Medulla oblongata (tissue), 1 donor: ENCODE measurements at regions not wholly inside any gene's neighbourhood (a gene's known extent, or its start where the extent isn't known, plus 50 kb on each side); places are given as distances from the start of the nearest gene placed in this dataset.
"Not testable (repeated sequence)": the region's sequence is repeated elsewhere in the genome, so short reads cannot be mapped to it uniquely, and the experiment has no call there.

Experiments used
- DNase-seq: peaks from one replicate; pipeline ENCODE4 v3.0.0-alpha.2; 2015; ENCODE audit errors: extremely low spot score

DNA sequence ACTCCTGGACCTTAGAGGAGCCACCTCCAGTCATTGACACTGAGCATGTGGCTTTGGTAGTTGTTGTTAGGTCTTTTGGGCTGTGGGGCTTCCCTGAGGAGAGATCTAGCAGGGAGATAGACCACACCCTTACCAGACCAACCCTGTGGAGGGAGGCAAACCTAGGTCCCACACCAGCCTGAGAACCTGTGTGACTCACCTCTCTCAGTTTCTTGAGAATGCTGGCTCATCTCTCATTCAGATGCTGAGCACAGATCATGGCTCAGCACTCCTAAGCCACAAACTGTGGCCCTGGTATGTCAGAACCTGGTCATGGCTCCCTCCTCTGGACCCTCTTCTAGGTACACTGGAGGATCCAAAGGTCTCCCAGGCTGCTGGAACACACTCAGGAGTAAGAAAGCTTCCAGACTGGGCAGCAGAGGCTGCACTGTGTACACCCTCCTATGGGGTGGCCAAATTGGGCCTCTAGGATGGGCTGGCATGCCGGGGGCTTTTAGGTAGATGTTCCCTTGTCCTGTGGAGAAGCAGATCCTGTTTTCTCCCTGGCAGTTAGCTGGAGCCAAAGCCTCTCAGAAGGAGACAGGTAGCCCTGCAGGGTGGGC is 1294.5 kb downstream of the KHDRBS2 start:
- no peak for DNase-seq

DNA sequence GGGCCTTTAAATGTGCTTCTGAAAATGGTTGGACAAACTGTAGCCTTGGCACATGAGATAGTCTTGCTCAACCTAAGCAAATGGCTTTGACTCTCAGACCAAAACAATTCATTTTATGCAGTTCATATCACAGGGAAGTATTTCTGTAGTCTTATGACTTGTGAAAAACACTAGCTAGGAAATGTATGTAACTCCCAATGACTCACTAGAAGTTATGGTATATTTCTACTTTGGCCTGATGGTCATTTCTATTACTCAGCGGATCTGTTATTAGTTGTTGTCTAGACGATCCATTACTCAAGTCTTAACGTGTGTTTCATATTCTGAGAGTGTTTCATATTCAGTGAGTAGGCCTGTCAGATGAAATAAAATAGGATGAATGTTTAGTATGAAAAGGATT is 1333.5 kb downstream of the KHDRBS2 start:
- DNase-seq: no peak

DNA sequence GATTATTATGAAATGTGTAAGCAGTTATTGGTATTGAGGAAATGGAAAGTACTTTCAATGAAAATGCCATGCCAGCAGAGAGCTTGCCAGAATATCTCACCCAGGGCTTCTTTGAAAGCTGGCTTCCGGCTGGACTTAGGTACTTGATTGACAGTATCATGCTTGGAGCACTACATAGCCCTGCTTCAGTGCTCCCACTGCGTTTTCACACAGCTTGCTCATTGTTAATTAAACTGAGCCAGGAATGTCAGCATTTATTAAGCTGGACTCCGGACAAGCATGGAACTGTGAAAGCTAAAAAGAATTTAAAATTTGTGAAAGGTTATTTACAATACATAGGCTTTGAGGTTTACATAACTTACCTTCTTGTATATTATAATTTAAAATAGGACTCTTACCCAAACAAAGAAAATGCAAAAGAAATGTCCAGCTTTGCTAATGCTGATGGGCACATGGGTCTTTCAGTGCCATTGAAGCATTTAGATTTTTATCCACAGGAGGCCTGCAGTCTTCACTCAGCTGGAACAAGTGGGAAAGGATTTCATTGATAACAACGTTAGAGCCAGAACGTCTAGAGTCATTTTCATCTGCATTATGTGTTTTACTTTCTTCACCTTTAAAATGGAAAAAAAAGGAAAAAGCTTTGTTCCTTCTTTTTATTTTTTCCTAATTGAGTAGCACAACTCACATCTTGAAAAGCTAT is 1335.7 kb downstream of the KHDRBS2 start:
- not testable (repeated sequence) for DNase-seq

DNA sequence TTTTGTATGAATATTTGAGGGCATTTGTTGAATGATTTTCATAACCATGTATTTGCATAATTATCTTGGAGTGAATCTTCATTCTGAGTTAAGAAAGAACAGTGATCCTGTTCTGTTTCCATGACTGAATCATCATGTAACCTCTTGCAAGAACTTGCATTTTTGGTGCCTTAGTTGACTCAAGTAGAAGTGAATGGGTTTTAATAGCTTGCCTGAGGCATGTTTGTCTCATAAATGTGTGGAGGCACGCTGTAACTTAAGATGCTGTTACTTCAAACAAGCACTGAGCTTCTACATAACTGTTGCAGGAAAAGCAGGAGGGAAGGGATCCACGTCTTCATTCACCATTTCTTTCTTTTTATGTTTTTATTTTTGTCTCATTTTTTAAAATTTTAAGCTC is 1338.6 kb downstream of the KHDRBS2 start:
- DNase-seq: not testable (repeated sequence)

DNA sequence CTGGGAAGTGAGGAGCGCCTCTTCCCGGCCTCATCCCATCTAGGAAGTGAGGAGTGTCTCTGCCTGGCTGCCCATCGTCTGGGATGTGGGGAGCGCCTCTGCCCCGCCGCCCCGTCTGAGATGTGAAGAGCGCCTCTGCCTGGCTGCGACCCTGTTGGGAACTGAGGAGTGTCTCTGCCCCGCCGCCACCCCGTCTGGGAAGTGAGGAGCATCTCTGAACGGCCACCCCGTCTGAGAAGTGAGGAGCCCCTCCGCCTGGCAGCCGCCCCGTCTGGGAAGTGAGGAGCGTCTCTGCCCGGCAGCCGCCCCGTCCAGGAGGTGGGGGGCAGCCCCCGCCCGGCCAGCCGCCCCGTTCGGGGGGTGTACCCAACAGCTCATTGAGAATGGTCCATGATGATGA is 1341.2 kb downstream of the KHDRBS2 start:
- DNase-seq: not testable (repeated sequence)

DNA sequence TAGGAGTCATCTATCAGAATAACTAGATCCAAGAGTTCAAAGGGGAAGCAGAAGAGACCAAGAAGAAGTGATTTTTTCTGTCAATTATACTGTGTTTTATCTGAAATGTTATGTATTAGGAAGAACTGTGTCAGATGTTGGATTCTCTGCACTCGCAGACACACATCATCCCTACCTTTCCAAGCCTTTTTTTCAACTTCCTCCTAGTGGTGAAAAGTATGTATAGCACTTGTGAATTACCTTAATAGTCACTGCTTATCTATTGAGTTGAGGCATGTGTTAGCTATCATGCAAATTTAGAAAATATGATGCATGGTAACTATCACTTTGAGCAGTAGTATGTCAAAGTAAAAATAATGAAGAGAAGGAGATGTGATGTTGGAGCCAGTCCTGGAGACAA is 1350.1 kb downstream of the KHDRBS2 start:
- not testable (repeated sequence) for DNase-seq

DNA sequence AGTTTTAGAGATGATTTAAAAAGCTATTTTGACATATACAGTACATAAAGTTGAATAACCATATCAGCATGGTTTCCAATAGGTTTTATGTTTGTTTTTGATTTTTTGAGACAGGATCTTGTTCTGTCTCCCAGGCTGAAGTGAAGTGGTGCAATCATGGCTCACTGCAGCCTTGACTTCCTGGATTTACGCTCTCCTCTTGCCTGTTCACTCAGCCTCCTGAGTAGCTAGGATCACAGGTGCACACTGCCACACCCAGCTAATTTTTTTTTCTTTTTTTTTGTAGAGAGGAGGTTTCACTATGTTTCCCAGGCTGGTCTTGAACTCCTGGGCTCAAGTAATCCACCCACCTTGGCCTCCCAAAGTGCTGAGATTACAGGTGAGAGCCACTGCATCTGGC is 1366.4 kb downstream of the KHDRBS2 start:
- not testable (repeated sequence) for DNase-seq

DNA sequence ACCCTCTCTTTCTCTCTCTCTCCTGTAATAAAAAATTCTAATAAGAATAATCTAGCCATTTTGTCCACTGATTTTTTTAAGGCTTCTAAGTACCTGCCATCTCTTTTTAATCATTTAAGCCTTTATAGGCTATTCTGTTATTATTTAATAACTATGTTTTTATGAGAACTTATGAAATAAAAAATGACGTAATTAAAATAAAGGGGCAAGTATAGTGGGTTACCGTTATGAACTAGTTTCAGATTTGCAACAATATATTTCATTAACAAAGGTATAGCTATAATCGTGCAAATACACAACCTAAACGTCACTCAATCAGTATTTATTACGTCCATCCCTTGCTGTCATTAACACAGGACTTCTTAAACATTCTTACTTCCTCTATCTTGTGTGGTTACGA is 1382.2 kb downstream of the KHDRBS2 start:
- not testable (repeated sequence) for DNase-seq

DNA sequence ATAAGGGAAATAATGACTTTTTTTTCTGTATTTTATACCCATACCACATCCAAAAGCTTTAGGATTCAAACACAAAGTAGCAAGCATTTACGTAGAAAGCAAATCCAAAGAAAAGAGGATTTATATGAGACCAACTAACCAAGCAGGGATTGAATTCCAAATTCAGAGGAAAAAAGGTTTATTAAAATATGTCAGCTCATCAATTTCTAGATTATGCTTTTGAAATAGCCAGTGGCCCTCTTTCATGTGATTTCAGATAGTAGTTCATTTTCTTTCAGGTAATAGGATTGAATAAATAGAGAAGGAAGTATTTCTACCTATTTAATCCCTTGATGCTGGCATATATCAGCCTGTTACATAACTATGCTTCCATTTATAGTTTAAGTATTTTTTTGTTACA is 1392.7 kb downstream of the KHDRBS2 start:
- DNase-seq: not testable (repeated sequence)

DNA sequence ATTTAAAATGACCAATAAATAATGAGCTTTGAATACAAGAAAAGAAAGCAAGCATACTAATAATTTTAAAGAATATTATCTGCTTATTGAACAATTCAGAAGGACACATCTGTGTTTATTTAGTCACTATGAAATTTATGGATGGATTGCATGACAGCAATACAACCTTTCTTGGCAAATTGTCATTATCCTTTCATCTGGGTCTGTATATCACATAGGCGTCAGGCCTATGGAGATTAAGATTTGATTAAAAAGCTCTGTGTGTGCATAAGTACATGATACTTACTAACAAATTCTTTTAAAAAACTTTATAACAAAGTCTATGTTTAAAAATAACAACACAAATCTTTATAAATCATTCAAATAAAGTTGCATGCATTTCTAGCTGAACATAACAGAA is 1394.4 kb downstream of the KHDRBS2 start:
- DNase-seq: no peak

DNA sequence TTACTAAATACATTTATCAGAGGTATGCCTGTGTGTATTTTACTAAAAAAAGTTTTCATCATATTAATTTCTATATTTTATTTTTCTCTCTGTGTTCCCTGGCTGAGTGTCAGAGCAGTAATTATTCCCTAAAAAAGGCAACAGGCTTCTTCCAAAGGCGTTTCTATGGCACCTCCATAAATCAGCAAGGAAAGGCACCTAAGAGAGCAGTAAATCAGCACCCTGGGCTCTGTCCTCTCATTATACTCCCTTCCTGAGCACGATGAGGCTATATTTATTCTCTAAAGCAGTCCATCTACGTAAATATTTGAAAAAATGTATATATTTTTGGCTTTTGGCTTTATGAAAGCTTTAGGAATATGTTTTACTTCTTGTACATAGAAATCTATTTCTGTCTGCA is 1408.6 kb downstream of the KHDRBS2 start:
- DNase-seq: not testable (repeated sequence)

DNA sequence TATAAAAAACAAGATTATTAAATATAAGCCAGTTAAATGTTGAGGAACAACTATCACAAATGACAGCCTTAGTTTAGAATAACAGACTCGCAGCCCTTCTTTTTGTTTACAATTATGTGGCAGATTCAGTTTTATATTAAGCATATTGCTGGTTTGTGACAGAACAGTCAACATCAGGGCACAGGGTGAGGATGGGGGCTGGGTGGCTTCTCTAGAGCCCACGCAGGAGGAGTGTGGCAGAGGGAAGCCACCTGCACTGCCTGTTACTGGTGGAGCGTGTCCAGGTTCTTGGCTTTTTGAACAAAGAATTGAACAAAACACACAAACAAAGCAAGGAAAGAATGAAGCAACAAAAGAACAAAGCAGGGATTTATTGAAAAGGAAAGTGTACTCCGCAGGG is 1415.2 kb downstream of the KHDRBS2 start:
- DNase-seq: not testable (repeated sequence)

DNA sequence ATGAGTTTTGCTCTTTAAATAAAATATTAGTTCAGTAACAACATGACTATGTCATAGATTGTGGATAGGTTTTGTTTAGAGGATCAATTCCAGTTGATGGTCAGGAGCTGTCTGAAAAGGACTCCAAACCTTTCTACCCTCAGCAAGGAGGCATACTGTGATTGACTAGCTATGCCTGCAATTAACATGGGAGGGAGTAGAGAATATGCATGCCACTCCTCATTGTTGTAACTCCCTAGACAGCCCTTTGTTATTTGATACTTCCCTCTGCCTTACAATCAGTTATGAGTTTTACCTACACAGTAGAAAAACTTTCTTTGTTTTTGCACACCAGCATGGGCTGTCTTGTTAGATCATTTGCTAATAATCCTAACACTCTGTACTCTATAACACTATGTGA is 1418.5 kb downstream of the KHDRBS2 start:
- DNase-seq: no peak

DNA sequence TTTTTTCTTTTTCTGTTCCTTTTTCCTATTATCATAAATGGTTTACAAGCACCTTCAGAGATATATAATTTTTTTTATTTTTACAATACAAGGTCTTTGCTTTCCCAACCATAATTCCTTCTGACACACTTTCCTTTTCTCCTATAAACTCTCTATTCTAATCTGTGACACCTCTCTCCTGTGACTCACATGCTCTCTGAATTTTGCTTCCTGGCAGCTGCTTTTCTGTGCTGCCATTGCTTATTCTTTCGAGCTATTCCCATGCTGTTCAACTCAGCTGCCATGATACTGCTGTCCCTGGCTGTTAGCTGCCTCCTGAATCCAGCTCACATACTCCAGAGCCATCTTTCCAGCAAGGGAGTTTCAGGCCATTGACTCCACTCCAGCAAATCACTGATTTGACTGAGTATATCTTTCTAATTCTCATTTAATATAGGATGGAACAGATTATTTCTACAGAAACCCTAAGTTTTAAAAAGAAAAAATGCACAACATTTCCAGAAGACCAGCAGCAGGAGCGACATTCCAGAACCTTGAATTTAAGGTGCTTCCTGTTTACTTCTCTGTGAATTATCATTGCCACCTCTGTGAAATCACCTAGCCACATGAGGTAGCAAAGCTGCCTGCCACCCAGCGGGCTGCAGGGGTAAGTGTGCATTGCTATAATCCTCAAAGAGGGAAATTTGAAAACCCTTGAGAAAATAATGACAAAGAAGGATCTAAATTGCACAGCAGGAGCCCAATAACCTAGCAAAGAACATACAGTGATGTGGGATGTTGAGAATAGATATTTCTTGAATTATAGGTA is 1442.6 kb downstream of the KHDRBS2 start:
- not testable (repeated sequence) for DNase-seq

DNA sequence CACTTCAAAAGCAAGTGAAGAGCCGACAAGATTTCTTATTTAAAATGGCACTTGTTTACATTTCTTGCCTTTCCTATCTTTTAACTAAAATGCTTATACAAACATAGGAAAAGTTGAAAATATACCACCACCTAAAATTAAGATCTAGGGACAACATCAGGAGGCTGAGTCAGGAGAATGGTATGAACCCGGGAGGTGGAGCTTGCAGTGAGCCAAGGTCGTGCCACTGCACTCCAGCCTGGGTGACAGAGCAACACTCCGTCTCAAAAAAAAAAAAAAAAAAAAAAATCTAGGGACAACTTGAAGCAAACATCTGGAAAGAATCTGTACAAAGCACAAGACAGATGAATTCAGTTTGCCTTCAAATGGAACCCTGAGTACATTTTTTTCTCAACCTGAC is 1455.3 kb downstream of the KHDRBS2 start:
- not testable (repeated sequence) for DNase-seq

DNA sequence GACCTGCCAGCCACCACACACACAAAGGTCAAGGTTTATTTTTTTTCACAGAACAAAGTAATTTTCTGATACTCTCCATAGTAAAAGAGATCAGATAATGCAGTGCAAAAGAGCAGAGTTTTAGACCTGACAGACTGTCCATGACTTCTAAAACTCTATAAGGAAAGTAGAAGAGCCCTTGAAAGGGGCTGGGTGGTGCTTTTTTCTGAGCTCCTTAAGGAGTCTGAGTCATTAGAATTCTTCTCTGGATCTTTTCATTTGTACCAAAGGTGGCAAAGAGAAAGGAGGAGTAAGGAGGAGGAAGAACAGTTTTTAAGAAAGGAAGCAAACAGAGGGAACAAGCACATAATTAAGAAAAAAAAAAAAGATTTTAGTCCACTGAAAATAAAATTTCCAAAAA is 1463.4 kb downstream of the KHDRBS2 start:
- DNase-seq: not testable (repeated sequence)

DNA sequence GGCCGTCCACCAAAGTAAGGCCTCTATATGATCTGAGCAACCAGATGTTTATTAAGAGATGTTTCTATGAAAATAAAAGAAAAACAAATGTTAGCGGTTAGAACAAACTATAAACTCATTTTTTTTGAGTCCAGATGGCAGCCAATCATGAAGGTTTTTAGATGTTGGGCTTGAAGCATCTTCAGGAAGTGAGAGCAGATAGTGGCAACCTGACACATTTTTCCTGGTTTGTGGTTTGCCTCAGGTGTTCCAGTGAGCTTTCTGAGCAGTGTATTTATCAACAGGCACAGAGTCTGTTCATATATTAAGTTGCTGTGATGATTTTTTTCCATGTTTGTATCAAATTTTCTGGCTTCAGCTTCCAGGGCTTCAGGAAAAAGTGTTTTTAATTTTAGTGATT is 1468.0 kb downstream of the KHDRBS2 start:
- DNase-seq: not testable (repeated sequence)

DNA sequence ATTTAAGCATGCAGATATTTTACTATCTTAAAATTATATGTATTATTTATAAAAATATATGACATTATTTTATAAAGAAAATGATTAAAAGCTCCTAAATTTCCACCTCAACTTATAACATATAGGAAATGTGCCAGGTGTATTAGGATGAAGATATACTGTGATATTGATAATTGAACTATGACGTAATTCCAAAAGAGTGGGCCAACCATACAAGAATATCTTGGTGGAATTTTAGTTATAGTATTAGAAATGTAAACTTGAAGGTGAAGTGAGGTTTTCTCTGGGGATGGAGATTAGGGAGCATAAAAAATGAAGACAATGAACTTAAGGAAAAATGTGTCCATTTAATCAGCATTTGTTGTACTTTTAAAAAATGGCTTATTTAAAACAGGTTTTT is 1471.2 kb downstream of the KHDRBS2 start:
- not testable (repeated sequence) for DNase-seq

DNA sequence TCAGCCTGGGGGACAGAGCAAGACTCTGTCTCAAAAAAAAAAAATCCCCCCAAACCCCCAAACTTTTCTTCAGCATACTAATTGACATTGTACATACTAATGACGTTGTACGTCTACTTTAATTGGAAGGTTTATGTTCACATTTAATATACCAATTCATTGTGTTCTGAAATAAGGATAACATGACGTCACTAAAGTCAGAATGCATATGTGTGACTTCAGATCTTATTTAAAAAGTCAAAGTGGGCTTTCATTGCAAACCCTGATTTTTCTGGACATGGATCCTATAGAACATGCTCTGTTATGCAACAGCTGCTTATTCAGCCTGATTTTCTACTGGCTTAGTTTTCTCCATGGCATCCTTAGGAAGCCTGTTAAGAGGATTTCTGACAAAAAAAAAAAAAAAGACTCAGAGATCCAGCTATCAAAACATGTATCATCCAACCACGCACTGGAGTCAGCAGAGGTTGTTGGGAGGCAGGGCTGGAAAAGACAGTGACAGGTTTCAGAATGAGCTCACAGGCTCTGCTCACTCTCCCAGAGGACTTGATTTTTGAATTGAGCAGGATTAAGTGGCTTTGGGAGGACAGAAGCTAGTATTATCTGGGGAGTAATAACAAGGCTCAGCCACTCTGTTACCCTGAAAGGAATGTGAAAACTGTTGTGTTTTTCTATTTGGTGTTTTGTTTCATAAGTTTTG is 1472.0 kb downstream of the KHDRBS2 start:
- not testable (repeated sequence) for DNase-seq

DNA sequence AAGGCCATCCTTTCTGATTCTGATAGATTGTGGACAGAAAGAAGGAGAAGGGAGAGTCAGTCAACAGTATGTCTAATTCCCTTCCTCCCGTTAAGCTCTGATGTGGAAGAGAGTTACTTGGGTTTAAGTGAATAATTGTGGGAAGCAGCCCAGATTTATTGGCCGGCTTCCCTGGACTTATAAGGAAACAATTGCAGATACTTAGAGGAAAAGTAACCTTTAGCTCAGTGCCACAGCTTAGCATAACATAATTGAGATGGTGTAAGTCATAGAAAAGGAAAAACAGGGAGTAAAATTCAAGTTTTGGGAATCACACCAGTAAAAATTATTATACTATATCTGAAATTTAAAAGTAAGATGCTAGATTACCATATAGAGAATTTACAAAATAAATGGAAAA is 1475.8 kb downstream of the KHDRBS2 start:
- not testable (repeated sequence) for DNase-seq

DNA sequence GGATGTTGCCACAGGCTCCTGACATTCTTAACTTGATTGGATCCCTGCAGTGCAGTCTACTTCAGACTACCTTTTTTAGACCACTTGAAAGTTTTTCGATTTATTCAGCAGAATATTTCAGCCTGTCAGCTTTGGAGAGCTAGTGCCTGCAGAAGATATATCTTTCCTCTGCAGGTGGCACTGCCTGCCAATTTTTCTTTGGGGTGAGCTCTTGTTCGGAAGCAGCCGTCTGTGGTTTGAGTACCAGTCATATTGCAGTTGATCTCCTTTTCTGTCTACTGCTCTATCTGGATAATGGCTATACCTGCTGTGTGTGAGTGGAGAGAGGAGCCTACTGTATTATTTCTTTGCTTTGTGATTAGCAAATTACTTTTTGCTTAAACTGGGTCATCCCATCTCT is 1486.9 kb downstream of the KHDRBS2 start:
- DNase-seq: peak; percentile 23

DNA sequence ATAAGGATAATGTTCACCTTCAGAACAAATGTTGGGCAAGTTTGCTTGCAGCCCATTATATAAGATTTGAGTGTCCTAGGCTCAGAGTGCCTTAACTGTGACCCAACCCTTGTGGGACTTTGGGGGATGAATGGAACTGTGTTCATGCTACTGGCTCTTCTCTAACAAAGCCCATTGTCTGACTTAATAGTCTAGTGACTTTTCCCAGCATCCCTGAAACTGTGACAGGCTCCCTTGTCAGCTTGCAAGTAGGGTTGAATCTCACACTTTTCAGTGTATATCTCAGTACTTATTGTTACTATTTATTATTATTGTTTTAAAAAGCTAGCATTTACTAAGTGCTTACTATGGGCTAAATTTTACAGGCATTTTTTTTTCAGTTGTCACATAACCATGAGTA is 1488.2 kb downstream of the KHDRBS2 start:
- DNase-seq: not testable (repeated sequence)
